Transverse colon (tissue), 4 donors: ENCODE measurements at regions not wholly inside any gene's neighbourhood (a gene's known extent, or its start where the extent isn't known, plus 50 kb on each side); places are given as distances from the start of the nearest gene placed in this dataset.

Experiments used
- POLR2A ChIP-seq: fragments of 450-650 bp; IDR thresholded peaks from one replicate; pipeline ENCODE4 v1.6.1; 2016; ENCODE audit warnings: antibody characterized with exemption, mild to moderate bottlenecking, moderate library complexity
- POLR2AphosphoS5 ChIP-seq, 3 donors: sonication (generic); formaldehyde crosslinking; IDR thresholded peaks; one replicate each; pipeline ENCODE4 v1.6.1; 2016; ENCODE audit warnings: antibody characterized with exemption in 3 of 3
- TF ChIP-seq, protein P1 (sequence below), 5 experiments: fragments of 200-600 bp in 3 of 5; fragments of 450-650 bp in 2 of 5; sonication (generic) in 3 of 5; IDR thresholded peaks; 1 replicate in 2 of 5; 2 replicates in 3 of 5; pipeline ENCODE4 v1.5.1; 2016 to 2017; ENCODE audit warnings: antibody characterized with exemption in 5 of 5, inconsistent platforms in 3 of 5, mild to moderate bottlenecking in 2 of 5, moderate library complexity in 1 of 5

DNA sequence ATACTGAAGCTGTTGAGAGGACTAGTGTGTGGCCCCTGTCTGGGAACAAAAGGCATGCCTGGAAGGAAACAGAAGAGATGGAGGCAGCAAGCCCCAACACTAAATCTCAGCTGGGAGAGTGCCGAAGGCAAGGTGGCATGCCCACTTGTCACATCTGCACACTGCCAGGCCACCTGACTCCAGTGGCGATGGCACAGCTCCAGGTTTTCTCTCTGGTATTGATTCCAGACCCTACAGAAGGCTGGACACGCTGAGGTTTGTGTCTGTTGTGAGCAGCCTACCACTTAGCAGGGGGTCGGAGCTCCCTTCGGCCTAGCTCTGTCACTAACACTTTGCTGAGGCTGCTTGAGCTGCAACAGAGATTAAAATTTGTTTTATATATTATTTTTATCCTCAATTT, 307.3 kb downstream of the TDRD15 start:
- TF ChIP-seq, protein P1, sequence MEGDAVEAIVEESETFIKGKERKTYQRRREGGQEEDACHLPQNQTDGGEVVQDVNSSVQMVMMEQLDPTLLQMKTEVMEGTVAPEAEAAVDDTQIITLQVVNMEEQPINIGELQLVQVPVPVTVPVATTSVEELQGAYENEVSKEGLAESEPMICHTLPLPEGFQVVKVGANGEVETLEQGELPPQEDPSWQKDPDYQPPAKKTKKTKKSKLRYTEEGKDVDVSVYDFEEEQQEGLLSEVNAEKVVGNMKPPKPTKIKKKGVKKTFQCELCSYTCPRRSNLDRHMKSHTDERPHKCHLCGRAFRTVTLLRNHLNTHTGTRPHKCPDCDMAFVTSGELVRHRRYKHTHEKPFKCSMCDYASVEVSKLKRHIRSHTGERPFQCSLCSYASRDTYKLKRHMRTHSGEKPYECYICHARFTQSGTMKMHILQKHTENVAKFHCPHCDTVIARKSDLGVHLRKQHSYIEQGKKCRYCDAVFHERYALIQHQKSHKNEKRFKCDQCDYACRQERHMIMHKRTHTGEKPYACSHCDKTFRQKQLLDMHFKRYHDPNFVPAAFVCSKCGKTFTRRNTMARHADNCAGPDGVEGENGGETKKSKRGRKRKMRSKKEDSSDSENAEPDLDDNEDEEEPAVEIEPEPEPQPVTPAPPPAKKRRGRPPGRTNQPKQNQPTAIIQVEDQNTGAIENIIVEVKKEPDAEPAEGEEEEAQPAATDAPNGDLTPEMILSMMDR (IDR thresholded peaks at IDR 0.05): no peak
- TF ChIP-seq POLR2A (no peak), POLR2AphosphoS5 (IDR thresholded peaks at IDR 0.05) (no peak)
